ENCODE measurements at regions not wholly inside any gene's neighbourhood (a gene's known extent, or its start where the extent isn't known, plus 50 kb on each side); places are given as distances from the start of the nearest gene placed in this dataset.

DNA sequence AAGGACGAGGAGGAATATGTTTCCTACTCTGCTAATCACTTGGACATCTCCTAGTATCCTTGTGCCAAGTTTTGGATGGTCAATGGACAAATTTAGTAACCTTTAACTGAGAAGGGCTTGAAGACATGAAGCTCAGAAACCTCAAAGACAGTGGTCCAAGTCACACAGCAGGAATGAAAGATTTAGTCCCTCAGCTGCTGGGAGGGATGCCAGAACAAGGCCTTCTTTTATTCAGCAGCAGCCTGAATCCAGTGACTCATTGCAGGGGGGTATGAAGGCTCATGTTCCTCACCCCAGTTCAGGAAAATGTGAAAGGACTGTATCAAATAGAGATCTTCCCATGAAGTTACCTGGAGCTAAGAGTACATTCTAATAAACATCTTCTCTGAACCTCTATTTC is 214.9 kb upstream of the UGT8 start:
- ATAC-seq (no peak), DNase-seq (no peak)
- intact Hi-C loops (cut with DNase I, micrococcal nuclease): loop anchor here (10.0 kb wide), 4 partner anchors 281 to 989 kb away; no protein-coding TSS in a partner anchor
- Histone ChIP-seq H3K4me3 (no peak overlapping the region), H3K9me3 (no peaks in the 10 kb centered on the region), H3K4me1 (ENCODE audit: low read depth) (no peaks in the 10 kb centered on the region), H3K36me3 (ENCODE audit: low read depth) (no peaks in the 10 kb centered on the region)
- TF ChIP-seq, protein P1, sequence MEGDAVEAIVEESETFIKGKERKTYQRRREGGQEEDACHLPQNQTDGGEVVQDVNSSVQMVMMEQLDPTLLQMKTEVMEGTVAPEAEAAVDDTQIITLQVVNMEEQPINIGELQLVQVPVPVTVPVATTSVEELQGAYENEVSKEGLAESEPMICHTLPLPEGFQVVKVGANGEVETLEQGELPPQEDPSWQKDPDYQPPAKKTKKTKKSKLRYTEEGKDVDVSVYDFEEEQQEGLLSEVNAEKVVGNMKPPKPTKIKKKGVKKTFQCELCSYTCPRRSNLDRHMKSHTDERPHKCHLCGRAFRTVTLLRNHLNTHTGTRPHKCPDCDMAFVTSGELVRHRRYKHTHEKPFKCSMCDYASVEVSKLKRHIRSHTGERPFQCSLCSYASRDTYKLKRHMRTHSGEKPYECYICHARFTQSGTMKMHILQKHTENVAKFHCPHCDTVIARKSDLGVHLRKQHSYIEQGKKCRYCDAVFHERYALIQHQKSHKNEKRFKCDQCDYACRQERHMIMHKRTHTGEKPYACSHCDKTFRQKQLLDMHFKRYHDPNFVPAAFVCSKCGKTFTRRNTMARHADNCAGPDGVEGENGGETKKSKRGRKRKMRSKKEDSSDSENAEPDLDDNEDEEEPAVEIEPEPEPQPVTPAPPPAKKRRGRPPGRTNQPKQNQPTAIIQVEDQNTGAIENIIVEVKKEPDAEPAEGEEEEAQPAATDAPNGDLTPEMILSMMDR (IDR thresholded peaks at IDR 0.05): no peak

- DNase-seq: peak in 1 of 3 donors; percentile 41
- Histone ChIP-seq H3K4me1 (ENCODE audit: low read depth) (no peaks in the 10 kb centered on the region), H3K9me3 (no peaks in the 10 kb centered on the region), H3K4me3 (no peak overlapping the region), H3K36me3 (ENCODE audit: low read depth) (no peaks in the 10 kb centered on the region)
- intact Hi-C loops (cut with DNase I, micrococcal nuclease): loop anchor here (10.0 kb wide), 4 partner anchors 280 to 990 kb away; no protein-coding TSS in a partner anchor
- ATAC-seq: no peak
- TF ChIP-seq, protein P1 (IDR thresholded peaks at IDR 0.05): no peak
Measured at GRCh38 chr4:114384629-114385028, 214.0 kb upstream of the UGT8 start.

- Histone ChIP-seq H3K9me3 (no peaks in the 10 kb centered on the region), H3K36me3 (ENCODE audit: low read depth) (no peaks in the 10 kb centered on the region), H3K4me3 (no peak overlapping the region), H3K4me1 (ENCODE audit: low read depth) (no peaks in the 10 kb centered on the region)
- intact Hi-C loops (cut with DNase I, micrococcal nuclease): loop anchor here (10.0 kb wide), 4 partner anchors 279 to 991 kb away; no protein-coding TSS in a partner anchor
- TF ChIP-seq, protein P1 (IDR thresholded peaks at IDR 0.05): no peak
- ATAC-seq: no peak
- no peak for DNase-seq
Measured at GRCh38 chr4:114385195-114385985, 213.2 kb upstream of the UGT8 start.

DNA sequence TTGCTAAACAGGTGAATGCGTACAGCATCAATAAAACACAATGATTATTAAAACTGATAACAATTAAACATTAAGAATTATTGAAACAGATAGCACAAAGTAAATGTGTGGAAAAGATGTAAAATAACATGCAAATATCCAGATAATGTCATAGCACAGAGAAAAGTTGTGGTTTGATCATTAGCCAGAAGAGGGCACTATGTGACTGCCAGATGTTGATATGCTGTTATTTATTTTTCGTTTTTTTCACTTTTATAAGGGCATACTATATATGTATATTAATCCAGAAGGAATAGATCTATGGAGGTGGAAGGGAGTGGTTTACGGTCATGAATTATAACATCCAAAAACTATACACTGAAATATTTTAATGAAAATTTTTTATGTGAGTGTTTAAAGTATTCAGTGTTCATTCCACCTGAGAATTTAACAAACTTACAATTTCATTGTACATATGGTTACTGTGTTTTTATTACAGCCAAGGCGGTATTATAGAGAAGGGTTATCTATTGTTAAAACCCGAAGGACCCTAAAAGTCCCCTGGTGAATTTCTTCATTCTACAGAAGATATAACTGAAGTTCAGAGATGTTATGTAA is 211.9 kb upstream of the UGT8 start:
- Histone ChIP-seq H3K4me3 (no peak overlapping the region), H3K36me3 (ENCODE audit: low read depth) (no peaks in the 10 kb centered on the region), H3K9me3 (no peaks in the 10 kb centered on the region), H3K4me1 (ENCODE audit: low read depth) (no peaks in the 10 kb centered on the region)
- DNase-seq: peak in 1 of 3 donors; percentile 58
- ATAC-seq: peak; percentile 54
- intact Hi-C loops (cut with DNase I, micrococcal nuclease): loop anchor here (10.0 kb wide), 4 partner anchors 278 to 992 kb away; no protein-coding TSS in a partner anchor
- TF ChIP-seq, protein P1 (IDR thresholded peaks at IDR 0.05): peak; percentile 24

GRCh38 chr4:114389070-114389685 is 209.4 kb upstream of the UGT8 start:
- intact Hi-C loops (cut with DNase I, micrococcal nuclease): loop anchor here (10.0 kb wide), 4 partner anchors 276 to 994 kb away; no protein-coding TSS in a partner anchor

More at GRCh38 chr4:114389070-114389685, 209.4 kb upstream of the UGT8 start:
- peak in 1 of 3 donors; percentile 21 for DNase-seq
- TF ChIP-seq, protein P1 (IDR thresholded peaks at IDR 0.05): no peak
- Histone ChIP-seq H3K4me3 (no peak overlapping the region), H3K36me3 (ENCODE audit: low read depth) (no peaks in the 10 kb centered on the region), H3K4me1 (ENCODE audit: low read depth) (no peaks in the 10 kb centered on the region), H3K9me3 (no peaks in the 10 kb centered on the region)
- ATAC-seq: peak; percentile 8
